Activated naive CD8-positive, alpha-beta T cell treated with anti-CD3 and anti-CD28 coated beads, Interleukin-2, amount 10 ng/mL, durations not matched to agents 7 days and 5 days (primary cell): ENCODE measurements at regions not wholly inside any gene's neighbourhood (a gene's known extent, or its start where the extent isn't known, plus 50 kb on each side); places are given as distances from the start of the nearest gene placed in this dataset.

Experiments
- ATAC-seq: fragments of 150-1000 bp; cut with Tn5 transposase; one replicate; pipeline ENCODE4 v1.10.0; 2021; ENCODE audit warnings: low read depth, moderate library complexity
- POLR2A ChIA-PET: fragments of 350-600 bp; sonication (Branson Sonifier 250); formaldehyde crosslinking; loops from one replicate; lab custom pipeline; 2021; ENCODE audit warnings: antibody characterized with exemption; lab: Charles Lee
- DNase-seq: peaks from one replicate; pipeline ENCODE4 v3.0.0; 2021
- H3K27ac Mint-ChIP-seq: one replicate; pipeline ENCODE4 v1.8.0; 2022; ENCODE audit warnings: mild to moderate bottlenecking, mixed read lengths
- H3K27me3 Mint-ChIP-seq: one replicate; pipeline ENCODE4 v1.8.0; 2022; ENCODE audit warnings: mild to moderate bottlenecking, moderate library complexity, mixed read lengths
- H3K36me3 Mint-ChIP-seq: one replicate; pipeline ENCODE4 v1.8.0; 2021; ENCODE audit warnings: mild to moderate bottlenecking, mixed read lengths
- H3K4me1 Mint-ChIP-seq: one replicate; pipeline ENCODE4 v1.8.0; 2021; ENCODE audit warnings: mixed read lengths
- H3K4me3 Mint-ChIP-seq: one replicate; pipeline ENCODE4 v1.8.0; 2022; ENCODE audit warnings: mild to moderate bottlenecking, moderate library complexity, mixed read lengths
- H3K9me3 Mint-ChIP-seq: one replicate; pipeline ENCODE4 v1.8.0; 2021; ENCODE audit warnings: mixed read lengths

- POLR2A ChIA-PET, result no interaction called here
- Mint-ChIP-seq H3K4me3 (no peak overlapping the region), H3K27me3 (no peaks in the 10 kb centered on the region), H3K36me3 (no peaks in the 10 kb centered on the region), H3K4me1 (no peaks in the 10 kb centered on the region), H3K27ac (no peak overlapping the region), H3K9me3 (no peaks in the 10 kb centered on the region)
- DNase-seq (no peak), ATAC-seq (no peak)
Observed at GRCh38 chr9:120284821-120285220, 295.1 kb downstream of the CDK5RAP2 start.

GRCh38 chr9:120281665-120282064 lies 298.3 kb downstream of the CDK5RAP2 start:
- H3K27me3 Mint-ChIP-seq, result no peaks in the 10 kb centered on the region
- ATAC-seq (no peak), DNase-seq (no peak)
- no peaks in the 10 kb centered on the region for H3K36me3 Mint-ChIP-seq
- no peak overlapping the region for H3K4me3 Mint-ChIP-seq
- H3K27ac Mint-ChIP-seq, result no peak overlapping the region
- H3K9me3 Mint-ChIP-seq, result peaks cover 3% of the 10 kb centered on the region
- H3K4me1 Mint-ChIP-seq, result no peaks in the 10 kb centered on the region
- POLR2A ChIA-PET, result no interaction called here

GRCh38 chr9:120267929-120268328 lies 312.0 kb downstream of the CDK5RAP2 start:
- peaks cover 3% of the 10 kb centered on the region for H3K9me3 Mint-ChIP-seq
- H3K27me3 Mint-ChIP-seq, result no peaks in the 10 kb centered on the region
- H3K4me3 Mint-ChIP-seq, result no peak overlapping the region
- POLR2A ChIA-PET, result no interaction called here
- DNase-seq (no peak), ATAC-seq (no peak)
- no peaks in the 10 kb centered on the region for H3K4me1 Mint-ChIP-seq
- H3K27ac Mint-ChIP-seq, result no peak overlapping the region
- H3K36me3 Mint-ChIP-seq, result no peaks in the 10 kb centered on the region

- Mint-ChIP-seq H3K9me3 (peaks cover 2% of the 10 kb centered on the region), H3K36me3 (no peaks in the 10 kb centered on the region), H3K4me1 (no peaks in the 10 kb centered on the region), H3K4me3 (no peak overlapping the region), H3K27ac (no peak overlapping the region), H3K27me3 (no peaks in the 10 kb centered on the region)
- ATAC-seq (no peak), DNase-seq (no peak)
- POLR2A ChIA-PET, result no interaction called here
Observed at GRCh38 chr9:120265791-120266190, 314.2 kb downstream of the CDK5RAP2 start.

- ATAC-seq (no peak), DNase-seq (no peak)
- no peak overlapping the region for H3K27ac Mint-ChIP-seq
- no peaks in the 10 kb centered on the region for H3K27me3 Mint-ChIP-seq
- H3K4me1 Mint-ChIP-seq, result no peaks in the 10 kb centered on the region
- no peaks in the 10 kb centered on the region for H3K36me3 Mint-ChIP-seq
- no peak overlapping the region for H3K4me3 Mint-ChIP-seq
- POLR2A ChIA-PET, result no interaction called here
- H3K9me3 Mint-ChIP-seq, result no peaks in the 10 kb centered on the region
Observed at GRCh38 chr9:120264528-120264927, 315.4 kb downstream of the CDK5RAP2 start.

GRCh38 chr9:120263836-120264235 lies 316.1 kb downstream of the CDK5RAP2 start:
- POLR2A ChIA-PET, result no interaction called here
- Mint-ChIP-seq H3K36me3 (no peaks in the 10 kb centered on the region), H3K27ac (no peak overlapping the region), H3K9me3 (no peaks in the 10 kb centered on the region), H3K4me1 (no peaks in the 10 kb centered on the region), H3K4me3 (no peak overlapping the region), H3K27me3 (no peaks in the 10 kb centered on the region)
- DNase-seq (no peak), ATAC-seq (no peak)

- H3K4me1 Mint-ChIP-seq, result no peaks in the 10 kb centered on the region
- POLR2A ChIA-PET, result no interaction called here
- H3K27ac Mint-ChIP-seq, result no peak overlapping the region
- no peaks in the 10 kb centered on the region for H3K36me3 Mint-ChIP-seq
- no peak for ATAC-seq
- no peaks in the 10 kb centered on the region for H3K9me3 Mint-ChIP-seq
- no peak for DNase-seq
- H3K27me3 Mint-ChIP-seq, result no peaks in the 10 kb centered on the region
- no peak overlapping the region for H3K4me3 Mint-ChIP-seq
Observed at GRCh38 chr9:120261419-120261818, 318.5 kb downstream of the CDK5RAP2 start.

- no peak for ATAC-seq
- H3K36me3 Mint-ChIP-seq, result no peaks in the 10 kb centered on the region
- no peaks in the 10 kb centered on the region for H3K27me3 Mint-ChIP-seq
- no peak overlapping the region for H3K4me3 Mint-ChIP-seq
- no peaks in the 10 kb centered on the region for H3K4me1 Mint-ChIP-seq
- no peaks in the 10 kb centered on the region for H3K9me3 Mint-ChIP-seq
- POLR2A ChIA-PET, result no interaction called here
- no peak overlapping the region for H3K27ac Mint-ChIP-seq
- no peak for DNase-seq
Observed at GRCh38 chr9:120259100-120259499, 320.9 kb downstream of the CDK5RAP2 start.

- Mint-ChIP-seq H3K4me3 (no peak overlapping the region), H3K36me3 (no peaks in the 10 kb centered on the region), H3K4me1 (no peaks in the 10 kb centered on the region), H3K27ac (no peak overlapping the region), H3K9me3 (no peaks in the 10 kb centered on the region), H3K27me3 (no peaks in the 10 kb centered on the region)
- DNase-seq, result no peak
- ATAC-seq, result no peak
- POLR2A ChIA-PET, result no interaction called here
Observed at GRCh38 chr9:120258096-120258495, 321.9 kb downstream of the CDK5RAP2 start.

GRCh38 chr9:120257483-120257882 lies 322.5 kb downstream of the CDK5RAP2 start:
- Mint-ChIP-seq H3K4me3 (no peak overlapping the region), H3K27ac (no peak overlapping the region), H3K36me3 (no peaks in the 10 kb centered on the region), H3K27me3 (no peaks in the 10 kb centered on the region), H3K4me1 (no peaks in the 10 kb centered on the region), H3K9me3 (no peaks in the 10 kb centered on the region)
- ATAC-seq (no peak), DNase-seq (no peak)
- POLR2A ChIA-PET, result no interaction called here

- POLR2A ChIA-PET, result no interaction called here
- peaks cover under 1% of the 10 kb centered on the region for H3K27me3 Mint-ChIP-seq
Observed at GRCh38 chr9:120256146-120256545, 323.8 kb downstream of the CDK5RAP2 start.

GRCh38 chr9:120252248-120252647 lies 327.7 kb downstream of the CDK5RAP2 start:
- DNase-seq, result no peak
- H3K36me3 Mint-ChIP-seq, result no peaks in the 10 kb centered on the region
- H3K4me3 Mint-ChIP-seq, result no peak overlapping the region
- no peak overlapping the region for H3K27ac Mint-ChIP-seq
- no peaks in the 10 kb centered on the region for H3K9me3 Mint-ChIP-seq
- ATAC-seq, result no peak
- no peaks in the 10 kb centered on the region for H3K4me1 Mint-ChIP-seq
- POLR2A ChIA-PET, result no interaction called here
- H3K27me3 Mint-ChIP-seq, result peaks cover 6% of the 10 kb centered on the region

More at GRCh38 chr9:120256146-120256545, 323.8 kb downstream of the CDK5RAP2 start:
- Mint-ChIP-seq H3K36me3 (no peaks in the 10 kb centered on the region), H3K4me1 (no peaks in the 10 kb centered on the region), H3K4me3 (no peak overlapping the region), H3K9me3 (no peaks in the 10 kb centered on the region), H3K27ac (no peak overlapping the region)
- DNase-seq (no peak), ATAC-seq (no peak)

GRCh38 chr9:120242116-120242811 lies 337.7 kb downstream of the CDK5RAP2 start:
- H3K27ac Mint-ChIP-seq, result no peak overlapping the region
- ATAC-seq (no peak), DNase-seq (no peak)
- POLR2A ChIA-PET, result no interaction called here
- H3K4me1 Mint-ChIP-seq, result no peaks in the 10 kb centered on the region
- no peaks in the 10 kb centered on the region for H3K27me3 Mint-ChIP-seq
- no peak overlapping the region for H3K4me3 Mint-ChIP-seq
- no peaks in the 10 kb centered on the region for H3K36me3 Mint-ChIP-seq
- no peaks in the 10 kb centered on the region for H3K9me3 Mint-ChIP-seq

- H3K9me3 Mint-ChIP-seq, result no peaks in the 10 kb centered on the region
- no peak for ATAC-seq
- POLR2A ChIA-PET, result no interaction called here
- no peak for DNase-seq
- H3K36me3 Mint-ChIP-seq, result no peaks in the 10 kb centered on the region
- H3K4me1 Mint-ChIP-seq, result no peaks in the 10 kb centered on the region
- no peaks in the 10 kb centered on the region for H3K27me3 Mint-ChIP-seq
- no peak overlapping the region for H3K4me3 Mint-ChIP-seq
- H3K27ac Mint-ChIP-seq, result no peak overlapping the region
Observed at GRCh38 chr9:120236596-120236995, 343.4 kb downstream of the CDK5RAP2 start.
